ENCODE measurements at regions not wholly inside any gene's neighbourhood (a gene's known extent, or its start where the extent isn't known, plus 50 kb on each side); places are given as distances from the start of the nearest gene placed in this dataset.

GRCh38 chr7:91614431-91614830 is 266.1 kb downstream of the MTERF1 start:
- POLR2A ChIA-PET: no interaction called here
- TF ChIP-seq REST (IDR thresholded peaks at IDR 0.05; ENCODE audit: insufficient read depth in 1 of 2, low read depth in 2 of 2, low read length in 1 of 2) (no peak), TCF7L2 (IDR thresholded peaks at IDR 0.05; ENCODE audit: low read depth, low read length) (no peak), SIN3A (IDR thresholded peaks at IDR 0.05; ENCODE audit: borderline replicate concordance, insufficient read depth, low read depth, low read length) (no peak), POLR2AphosphoS5 (IDR thresholded peaks at IDR 0.05; ENCODE audit: low read depth, low read length) (no peak)
- TF ChIP-seq, protein P1, sequence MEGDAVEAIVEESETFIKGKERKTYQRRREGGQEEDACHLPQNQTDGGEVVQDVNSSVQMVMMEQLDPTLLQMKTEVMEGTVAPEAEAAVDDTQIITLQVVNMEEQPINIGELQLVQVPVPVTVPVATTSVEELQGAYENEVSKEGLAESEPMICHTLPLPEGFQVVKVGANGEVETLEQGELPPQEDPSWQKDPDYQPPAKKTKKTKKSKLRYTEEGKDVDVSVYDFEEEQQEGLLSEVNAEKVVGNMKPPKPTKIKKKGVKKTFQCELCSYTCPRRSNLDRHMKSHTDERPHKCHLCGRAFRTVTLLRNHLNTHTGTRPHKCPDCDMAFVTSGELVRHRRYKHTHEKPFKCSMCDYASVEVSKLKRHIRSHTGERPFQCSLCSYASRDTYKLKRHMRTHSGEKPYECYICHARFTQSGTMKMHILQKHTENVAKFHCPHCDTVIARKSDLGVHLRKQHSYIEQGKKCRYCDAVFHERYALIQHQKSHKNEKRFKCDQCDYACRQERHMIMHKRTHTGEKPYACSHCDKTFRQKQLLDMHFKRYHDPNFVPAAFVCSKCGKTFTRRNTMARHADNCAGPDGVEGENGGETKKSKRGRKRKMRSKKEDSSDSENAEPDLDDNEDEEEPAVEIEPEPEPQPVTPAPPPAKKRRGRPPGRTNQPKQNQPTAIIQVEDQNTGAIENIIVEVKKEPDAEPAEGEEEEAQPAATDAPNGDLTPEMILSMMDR (IDR thresholded peaks at IDR 0.05): no peak
- Histone ChIP-seq H3K9me3 (ENCODE audit: control insufficient read depth, insufficient read depth, low read depth, low read length) (no peaks in the 10 kb centered on the region), H3K27ac (ENCODE audit: low read length) (no peak overlapping the region), H3K4me3 (ENCODE audit: low read depth in 2 of 2, low read length in 2 of 2) (no peak overlapping the region), H3K27me3 (ENCODE audit: control insufficient read depth, insufficient read depth, low read length) (no peaks in the 10 kb centered on the region), H3K4me1 (ENCODE audit: control insufficient read depth, insufficient read depth, low read length) (no peaks in the 10 kb centered on the region), H3K36me3 (ENCODE audit: control insufficient read depth, insufficient read depth, low read length) (no peaks in the 10 kb centered on the region)
- intact Hi-C loops (cut with micrococcal nuclease; ENCODE audit: unreplicated experiment) (no loop called here), in situ Hi-C loops (cut with HindIII; ENCODE audit: low pct_unique_long_range_greater_than_20kb, low sequenced_read_pairs) (no loop called here)
- no TSS peak for BruUV-seq (replicated peaks)
- no peak for DNase-seq (ENCODE audit: low read depth, low spot score)
- CTCF ChIA-PET: no interaction called here
- ATAC-seq: no peak

DNA sequence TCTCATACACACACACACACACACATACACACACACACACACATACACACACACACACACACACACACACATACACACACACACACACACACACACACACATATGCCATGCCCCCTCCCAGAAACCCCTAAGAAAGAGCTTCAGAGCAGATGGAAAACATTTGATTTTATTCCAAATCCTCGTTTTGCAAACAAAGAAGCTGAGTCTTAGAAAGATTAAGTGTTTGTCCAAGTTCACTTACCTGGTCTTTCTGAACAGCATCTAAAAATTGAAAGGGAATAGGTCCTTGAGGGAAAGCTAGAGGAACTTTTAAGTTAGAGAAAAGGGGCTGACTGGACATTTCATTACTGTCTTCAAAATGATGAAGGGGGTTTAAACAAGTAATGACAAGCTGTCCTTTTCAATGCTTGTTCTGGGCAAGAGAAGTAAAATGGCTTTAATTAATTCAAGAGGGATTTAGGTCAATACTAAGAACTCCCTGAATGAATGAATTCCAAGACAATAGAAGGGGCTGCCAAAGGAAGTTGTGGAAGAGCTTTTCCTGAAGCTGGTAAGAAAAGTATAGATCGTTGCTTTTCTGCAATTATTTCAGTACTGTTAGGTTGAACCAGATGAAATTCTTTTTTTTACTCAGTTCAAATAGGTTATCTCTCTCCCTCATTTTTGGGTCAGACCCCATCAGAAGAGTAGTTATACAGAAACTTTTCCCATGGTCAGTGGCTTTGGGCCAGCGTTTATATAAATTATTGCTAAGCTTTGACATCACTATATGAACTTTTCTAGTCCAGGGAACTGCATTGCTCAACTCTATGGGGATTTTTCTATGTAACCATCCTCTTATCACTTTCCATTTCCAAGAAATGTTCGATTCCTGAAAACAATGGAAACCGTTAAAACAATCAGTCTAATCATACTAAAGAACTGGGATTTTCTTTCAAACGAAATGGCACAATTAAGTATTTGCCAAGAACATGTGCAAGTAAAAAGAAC is 261.4 kb downstream of the MTERF1 start:
- ChIA-PET CTCF (no interaction called here), POLR2A (no interaction called here)
- TF ChIP-seq, protein P1 (IDR thresholded peaks at IDR 0.05): no peak
- TF ChIP-seq SIN3A (IDR thresholded peaks at IDR 0.05; ENCODE audit: borderline replicate concordance, insufficient read depth, low read depth, low read length): no peak
- TF ChIP-seq TCF7L2 (IDR thresholded peaks at IDR 0.05; ENCODE audit: low read depth, low read length): no peak
- TF ChIP-seq POLR2AphosphoS5 (IDR thresholded peaks at IDR 0.05; ENCODE audit: low read depth, low read length): no peak
- no peak for TF ChIP-seq REST (IDR thresholded peaks at IDR 0.05; ENCODE audit: insufficient read depth in 1 of 2, low read depth in 2 of 2, low read length in 1 of 2)
- Histone ChIP-seq H3K4me3 (ENCODE audit: low read depth in 2 of 2, low read length in 2 of 2) (no peak overlapping the region), H3K36me3 (ENCODE audit: control insufficient read depth, insufficient read depth, low read length) (no peaks in the 10 kb centered on the region), H3K27ac (ENCODE audit: low read length) (no peak overlapping the region), H3K9me3 (ENCODE audit: control insufficient read depth, insufficient read depth, low read depth, low read length) (no peaks in the 10 kb centered on the region), H3K27me3 (ENCODE audit: control insufficient read depth, insufficient read depth, low read length) (no peaks in the 10 kb centered on the region), H3K4me1 (ENCODE audit: control insufficient read depth, insufficient read depth, low read length) (no peaks in the 10 kb centered on the region)
- DNase-seq (ENCODE audit: low read depth, low spot score): no peak
- in situ Hi-C loops (cut with HindIII; ENCODE audit: low pct_unique_long_range_greater_than_20kb, low sequenced_read_pairs): no loop called here
- intact Hi-C loops (cut with micrococcal nuclease; ENCODE audit: unreplicated experiment): no loop called here
- ATAC-seq: no peak
- no TSS peak for BruUV-seq (replicated peaks)

All from Panc1 (cell line).